KG1 (cell line): ENCODE measurements at regions not wholly inside any gene's neighbourhood (a gene's known extent, or its start where the extent isn't known, plus 50 kb on each side); places are given as distances from the start of the nearest gene placed in this dataset.
"Not testable (repeated sequence)": the region's sequence is repeated elsewhere in the genome, so short reads cannot be mapped to it uniquely, and the experiment has no call there.

ENCODE experiments used
- DNase-seq: peaks from one replicate; lab custom pipeline; 2025; lab: John Stamatoyannopoulos, UW

- DNase-seq = no peak
Observed at GRCh38 chr11:34794696-34795095, 121.5 kb downstream of the APIP start.

- DNase-seq = no peak
Observed at GRCh38 chr11:34793666-34794065, 122.5 kb downstream of the APIP start.

- no peak for DNase-seq
Observed at GRCh38 chr11:34792814-34793258, 123.3 kb downstream of the APIP start.

GRCh38 chr11:34791780-34792542 lies 124.2 kb downstream of the APIP start:
- no peak for DNase-seq

GRCh38 chr11:34790620-34791019 lies 125.6 kb downstream of the APIP start:
- no peak for DNase-seq

GRCh38 chr11:34789196-34789834 lies 126.9 kb downstream of the APIP start:
- no peak for DNase-seq

- DNase-seq = no peak
Observed at GRCh38 chr11:34788642-34789041, 127.5 kb downstream of the APIP start.

GRCh38 chr11:34787895-34788294 lies 128.3 kb downstream of the APIP start:
- DNase-seq = no peak

- DNase-seq = no peak
Observed at GRCh38 chr11:34787348-34787747, 128.8 kb downstream of the APIP start.

GRCh38 chr11:34784318-34784841 lies 131.8 kb downstream of the APIP start:
- no peak for DNase-seq

GRCh38 chr11:34783816-34784317 lies 132.3 kb downstream of the APIP start:
- DNase-seq = no peak

- not testable (repeated sequence) for DNase-seq
Observed at GRCh38 chr11:34781826-34782225, 134.4 kb downstream of the APIP start.

GRCh38 chr11:34775417-34775888 lies 140.7 kb downstream of the APIP start:
- no peak for DNase-seq

GRCh38 chr11:34774604-34775003 lies 141.6 kb downstream of the APIP start:
- no peak for DNase-seq

- no peak for DNase-seq
Observed at GRCh38 chr11:34773826-34774225, 142.4 kb downstream of the APIP start.

GRCh38 chr11:34773211-34773610 lies 143.0 kb downstream of the APIP start:
- no peak for DNase-seq

GRCh38 chr11:34770111-34770510 lies 146.1 kb downstream of the APIP start:
- no peak for DNase-seq

GRCh38 chr11:34769224-34769623 lies 147.0 kb downstream of the APIP start:
- DNase-seq = no peak

- not testable (repeated sequence) for DNase-seq
Observed at GRCh38 chr11:34762625-34763024, 141.7 kb downstream of the EHF start.

GRCh38 chr11:34758262-34758661 lies 137.4 kb downstream of the EHF start:
- no peak for DNase-seq

- DNase-seq = no peak
Observed at GRCh38 chr11:34757026-34757451, 136.1 kb downstream of the EHF start.

GRCh38 chr11:34756591-34756990 lies 135.7 kb downstream of the EHF start:
- DNase-seq = no peak

- no peak for DNase-seq
Observed at GRCh38 chr11:34755671-34756070, 134.8 kb downstream of the EHF start.
